WTC11 (cell line): ENCODE measurements at regions not wholly inside any gene's neighbourhood (a gene's known extent, or its start where the extent isn't known, plus 50 kb on each side); places are given as distances from the start of the nearest gene placed in this dataset.

Source experiments
- NR2C2 ChIP-seq: sonication (generic); formaldehyde crosslinking; IDR thresholded peaks from 2 replicates; pipeline ENCODE4 v1.8.0; 2022; ENCODE audit warnings: mild to moderate bottlenecking, missing genetic modification reagents
- TF ChIP-seq, protein P1 (sequence below): fragments of 200-600 bp; IDR thresholded peaks from 2 replicates; pipeline ENCODE4 v1.8.0; 2022; ENCODE audit warnings: antibody characterized with exemption

DNA sequence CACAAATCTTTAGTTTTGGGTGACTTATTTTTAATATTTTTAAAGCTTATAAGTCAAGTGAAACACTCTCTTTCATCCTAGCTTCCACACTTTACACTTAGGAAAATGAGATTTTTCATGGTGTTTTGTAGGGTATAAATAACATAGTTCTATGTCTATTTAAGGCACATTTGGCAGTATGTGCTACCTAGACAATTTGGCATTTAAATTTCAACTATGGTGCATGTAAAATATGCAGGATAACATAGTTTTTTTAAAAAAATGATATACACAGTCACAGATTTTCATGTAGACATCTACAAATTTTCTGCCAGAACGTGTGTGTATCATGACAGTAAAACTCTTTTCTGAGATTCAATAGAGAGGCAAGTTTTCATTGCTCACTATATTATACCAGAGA, 115.1 kb upstream of the MAP3K7 start:
- TF ChIP-seq, protein P1, sequence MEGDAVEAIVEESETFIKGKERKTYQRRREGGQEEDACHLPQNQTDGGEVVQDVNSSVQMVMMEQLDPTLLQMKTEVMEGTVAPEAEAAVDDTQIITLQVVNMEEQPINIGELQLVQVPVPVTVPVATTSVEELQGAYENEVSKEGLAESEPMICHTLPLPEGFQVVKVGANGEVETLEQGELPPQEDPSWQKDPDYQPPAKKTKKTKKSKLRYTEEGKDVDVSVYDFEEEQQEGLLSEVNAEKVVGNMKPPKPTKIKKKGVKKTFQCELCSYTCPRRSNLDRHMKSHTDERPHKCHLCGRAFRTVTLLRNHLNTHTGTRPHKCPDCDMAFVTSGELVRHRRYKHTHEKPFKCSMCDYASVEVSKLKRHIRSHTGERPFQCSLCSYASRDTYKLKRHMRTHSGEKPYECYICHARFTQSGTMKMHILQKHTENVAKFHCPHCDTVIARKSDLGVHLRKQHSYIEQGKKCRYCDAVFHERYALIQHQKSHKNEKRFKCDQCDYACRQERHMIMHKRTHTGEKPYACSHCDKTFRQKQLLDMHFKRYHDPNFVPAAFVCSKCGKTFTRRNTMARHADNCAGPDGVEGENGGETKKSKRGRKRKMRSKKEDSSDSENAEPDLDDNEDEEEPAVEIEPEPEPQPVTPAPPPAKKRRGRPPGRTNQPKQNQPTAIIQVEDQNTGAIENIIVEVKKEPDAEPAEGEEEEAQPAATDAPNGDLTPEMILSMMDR, result no peak
- no peak for TF ChIP-seq NR2C2 (CRISPR knock-in tag)
